GM21723 (cell line): ENCODE measurements at regions not wholly inside any gene's neighbourhood (a gene's known extent, or its start where the extent isn't known, plus 50 kb on each side); places are given as distances from the start of the nearest gene placed in this dataset.

ENCODE experiments used
- ATAC-seq: cut with Tn5 transposase; IDR thresholded peaks from one replicate; pipeline ENCODE4 v1.9.1; 2021; ENCODE audit warnings: mild to moderate bottlenecking, moderate library complexity; ENCODE audit not compliant: unreplicated experiment

DNA sequence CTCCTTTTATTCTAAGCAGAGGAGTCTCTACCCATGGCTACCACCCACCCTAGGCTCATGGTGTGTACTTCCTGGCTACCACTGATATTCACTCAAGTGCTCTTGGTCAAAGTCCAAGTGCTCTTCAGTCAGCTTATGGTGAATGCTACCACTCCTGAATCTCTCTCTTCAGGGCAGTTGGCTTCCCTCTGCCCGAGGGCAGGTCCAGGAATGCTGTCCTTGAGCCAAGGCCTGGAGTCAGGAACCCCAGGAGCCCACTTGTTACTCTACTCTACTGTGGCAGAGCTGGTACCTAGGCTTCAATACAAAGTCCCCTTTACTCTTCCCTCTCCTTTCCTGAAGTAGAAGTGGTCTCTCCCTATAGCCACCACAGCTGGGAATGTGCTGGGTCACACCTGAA, 226.0 kb downstream of the DIPK2A start:
- no peak for ATAC-seq

DNA sequence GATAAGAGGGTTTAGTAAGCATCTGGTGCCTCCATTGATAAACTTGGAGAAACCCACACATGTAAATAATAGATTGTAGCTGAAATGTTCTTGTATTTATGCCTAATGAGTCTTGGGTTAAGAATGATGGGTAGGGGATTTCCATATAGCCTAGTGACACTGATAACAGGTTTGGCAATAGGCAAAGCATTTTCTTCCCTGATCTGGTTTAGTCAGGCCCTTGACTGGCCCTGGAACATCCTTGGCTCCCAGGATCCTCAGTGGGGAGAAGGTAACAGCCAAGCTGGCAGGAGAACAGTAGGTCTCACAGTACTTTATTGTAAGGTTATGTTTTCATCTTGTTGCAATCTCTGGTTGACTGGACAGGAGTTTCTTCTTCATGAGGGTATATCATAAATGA, 228.4 kb downstream of the DIPK2A start:
- ATAC-seq = no peak

DNA sequence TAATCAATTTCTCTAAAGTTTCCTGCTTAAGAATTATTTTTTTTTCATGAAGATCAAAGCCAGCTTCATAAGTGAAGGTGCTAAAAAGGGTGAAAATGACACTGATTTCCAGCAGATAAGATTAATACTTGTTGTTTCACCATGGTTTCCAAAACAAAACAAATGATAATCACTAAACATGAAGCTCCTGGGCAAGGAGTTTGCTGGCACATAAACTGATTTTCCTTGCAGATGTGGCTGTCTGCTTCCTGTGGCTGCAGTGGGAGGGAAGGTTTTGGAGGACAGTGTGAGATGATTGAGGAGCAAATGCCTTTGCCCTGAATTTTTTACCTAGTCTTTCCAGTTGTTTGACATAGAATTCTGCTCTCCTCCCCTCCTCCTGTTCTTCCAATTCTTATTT, 228.8 kb downstream of the DIPK2A start:
- ATAC-seq = no peak

DNA sequence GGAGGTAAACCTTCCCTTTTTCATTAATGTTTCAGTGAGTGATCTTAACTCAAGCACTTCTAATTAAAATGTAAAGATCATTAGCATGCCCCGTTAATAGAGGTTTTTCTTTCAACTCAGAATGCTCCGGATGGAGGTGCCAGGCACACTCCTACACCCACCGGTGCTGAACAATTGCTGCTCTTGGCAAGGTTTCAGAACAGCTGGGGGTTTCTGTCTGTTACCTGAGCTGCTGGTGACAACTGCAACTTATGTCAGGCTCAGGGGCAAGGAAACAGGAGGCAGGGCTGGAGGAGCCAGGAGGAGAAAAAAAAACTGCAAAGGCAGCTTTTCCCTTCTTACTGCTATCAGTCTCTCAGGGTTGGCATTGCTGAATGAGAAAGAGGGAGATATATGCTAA, 250.1 kb downstream of the DIPK2A start:
- ATAC-seq = no peak

DNA sequence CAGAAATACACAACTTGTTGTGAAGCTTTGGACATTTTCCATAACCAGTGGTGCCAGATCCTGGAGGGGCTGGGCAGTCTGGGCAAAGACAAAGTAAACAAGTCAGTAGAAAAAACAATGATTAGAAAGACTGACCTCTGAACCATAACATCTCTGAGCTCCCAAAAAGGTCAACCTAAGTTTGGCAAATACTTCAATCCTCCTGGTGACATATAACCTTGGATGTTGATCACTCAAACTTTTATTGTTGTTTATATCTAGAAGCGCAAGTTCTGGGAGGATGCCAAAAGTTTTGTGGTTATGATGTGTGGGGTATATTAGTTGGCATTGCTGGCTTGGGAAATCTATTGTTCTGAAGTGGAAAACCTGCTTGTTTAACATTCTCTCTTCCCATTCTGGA, 257.7 kb downstream of the DIPK2A start:
- no peak for ATAC-seq

DNA sequence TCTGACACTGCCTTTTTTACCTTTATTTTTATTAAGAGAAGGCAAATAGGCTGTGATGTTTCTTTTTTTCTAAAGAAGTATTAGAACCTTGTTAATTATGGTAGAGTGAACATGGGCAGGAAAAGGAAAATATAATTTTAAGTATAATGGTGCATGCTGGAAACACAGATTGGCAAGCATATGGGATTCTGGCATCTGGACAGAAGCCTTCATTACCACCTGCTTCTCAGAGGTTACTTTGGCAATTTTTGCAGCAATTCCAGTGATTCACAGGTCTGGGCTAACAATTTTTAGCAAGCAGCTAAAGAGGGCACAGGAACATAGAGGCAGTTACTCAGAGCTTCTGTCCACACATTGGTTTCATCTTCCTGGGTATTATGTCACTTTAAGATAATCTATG, 258.3 kb downstream of the DIPK2A start:
- ATAC-seq = no peak

DNA sequence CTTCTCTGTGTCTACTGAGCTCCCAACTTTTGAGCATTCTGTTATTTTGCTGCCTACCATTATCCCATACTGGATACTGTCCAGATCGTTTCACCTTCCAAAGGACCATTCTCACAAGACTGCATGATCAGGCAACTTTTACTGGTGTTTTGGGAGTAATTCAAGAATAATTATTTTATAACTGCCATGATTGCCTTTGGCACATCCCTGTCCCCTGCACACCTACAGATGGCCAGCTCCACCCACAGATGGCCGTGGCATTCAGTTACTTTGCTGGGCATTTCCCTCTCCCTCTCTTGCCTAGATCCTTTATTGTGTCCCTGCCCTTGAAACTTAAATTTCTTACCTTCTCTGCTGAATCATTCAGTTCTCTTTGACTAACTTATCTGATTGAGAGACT, 263.9 kb downstream of the DIPK2A start:
- no peak for ATAC-seq

DNA sequence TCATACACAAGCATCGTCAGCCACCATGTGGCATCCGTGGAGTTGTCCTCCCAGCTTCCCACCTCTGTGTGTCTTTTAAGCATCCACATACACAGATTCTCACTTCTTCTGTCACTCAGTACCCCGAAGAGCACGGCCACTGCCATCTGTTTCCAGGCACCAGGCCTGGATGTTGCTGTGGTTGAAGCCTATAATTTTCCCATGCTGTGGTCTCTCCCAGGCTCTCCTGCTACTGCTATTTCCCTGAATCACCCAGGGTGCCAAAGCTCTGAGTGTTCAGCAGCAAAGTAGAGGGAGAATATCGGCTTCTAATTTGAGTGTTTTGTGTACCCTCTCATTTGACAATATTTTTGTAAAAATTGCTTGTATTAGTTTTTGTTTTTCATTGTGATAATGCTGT, 265.7 kb downstream of the DIPK2A start:
- ATAC-seq = no peak

DNA sequence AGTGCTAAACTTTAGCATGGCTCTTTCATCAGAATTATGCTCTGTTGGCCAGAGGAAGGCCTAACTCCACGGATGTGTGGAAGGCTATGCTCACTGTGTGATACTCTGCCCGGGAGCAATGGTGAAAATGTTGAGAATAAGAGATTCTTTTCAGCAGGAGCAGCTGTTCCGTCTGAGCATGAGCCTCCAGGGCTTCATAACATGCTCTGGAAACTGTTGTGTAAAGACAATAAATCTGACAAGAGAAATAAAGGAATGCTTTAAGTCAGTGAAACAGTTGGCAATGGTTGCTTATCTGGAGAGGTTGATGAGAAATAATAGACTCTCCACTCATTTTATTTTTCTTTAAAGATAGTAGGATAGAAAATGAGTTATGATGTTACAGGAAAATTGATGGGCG, 269.8 kb downstream of the DIPK2A start:
- no peak for ATAC-seq

DNA sequence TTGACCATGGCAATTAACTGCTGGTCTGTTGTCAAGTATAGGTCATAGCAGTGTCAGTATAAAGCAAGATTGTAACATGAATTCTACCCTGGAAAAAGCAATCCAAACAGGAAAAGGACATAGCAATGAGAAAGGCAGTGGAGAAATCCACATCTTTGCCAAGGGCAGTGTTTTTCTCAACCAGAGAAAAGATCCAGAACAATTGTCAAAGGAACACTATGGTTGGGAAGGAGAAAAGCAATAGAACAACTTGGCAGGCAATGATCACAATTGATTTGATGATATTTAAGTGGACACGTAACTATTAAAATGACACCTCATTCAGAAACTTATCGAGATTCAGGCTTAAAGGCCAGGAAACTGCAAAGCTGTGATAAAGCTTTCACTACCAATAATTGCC, 271.1 kb downstream of the DIPK2A start:
- ATAC-seq = no peak

DNA sequence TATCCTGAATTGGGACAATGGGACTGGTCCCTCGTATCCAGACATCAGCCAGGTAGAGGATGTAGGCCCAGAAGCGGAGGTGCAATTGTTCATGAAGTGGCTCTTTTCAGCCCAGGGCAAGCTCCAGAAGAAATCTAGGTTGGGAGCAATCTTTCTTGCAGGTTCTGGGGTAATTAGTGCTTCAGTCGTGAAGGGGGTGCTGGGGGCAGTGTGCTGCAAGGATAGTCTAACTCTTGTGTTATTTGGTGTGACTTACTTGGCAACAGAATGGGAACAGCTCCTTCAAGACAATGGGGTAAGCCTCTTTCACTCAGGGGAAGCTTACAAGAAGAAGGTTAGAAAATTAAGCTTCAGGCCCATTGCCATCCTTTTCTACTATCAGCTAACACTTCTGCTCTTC, 273.0 kb downstream of the DIPK2A start:
- ATAC-seq = no peak

DNA sequence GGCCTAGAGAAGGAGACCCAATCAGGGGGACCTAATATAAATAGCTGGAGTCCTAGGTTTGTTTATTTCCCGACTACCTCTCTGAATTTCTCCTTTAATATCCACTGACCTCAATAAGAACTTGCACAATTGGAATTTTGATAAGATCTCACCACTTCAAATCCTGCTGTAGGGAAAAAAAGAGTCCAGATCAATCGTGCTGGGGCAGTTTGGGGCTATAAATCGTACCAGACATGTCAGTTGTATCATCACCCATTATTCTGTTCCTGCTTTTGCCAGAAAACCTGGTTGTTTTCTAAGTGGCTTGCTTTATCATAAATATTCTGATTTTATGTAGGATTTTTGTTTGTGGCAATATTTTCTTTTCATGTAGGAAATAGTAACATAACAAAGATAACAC, 281.3 kb downstream of the DIPK2A start:
- no peak for ATAC-seq

DNA sequence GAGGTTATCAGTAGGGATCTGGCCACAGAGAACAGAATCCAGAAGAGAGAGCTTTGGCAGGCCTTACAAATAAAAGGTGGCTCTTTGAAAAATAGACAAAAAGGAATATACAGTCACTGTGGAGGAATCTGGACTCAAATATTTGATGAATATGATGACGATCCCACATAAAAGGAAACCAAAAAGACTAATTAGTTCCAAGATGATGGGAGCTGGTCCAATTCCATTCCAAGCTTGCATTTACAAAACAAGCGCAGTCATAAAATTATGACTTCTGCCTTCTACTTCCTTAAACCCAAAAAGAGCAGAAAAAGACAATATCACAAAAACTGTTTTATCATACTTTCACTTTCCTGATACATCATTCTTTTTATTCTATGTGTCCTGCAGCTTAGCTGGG, 285.8 kb downstream of the DIPK2A start:
- ATAC-seq = no peak

DNA sequence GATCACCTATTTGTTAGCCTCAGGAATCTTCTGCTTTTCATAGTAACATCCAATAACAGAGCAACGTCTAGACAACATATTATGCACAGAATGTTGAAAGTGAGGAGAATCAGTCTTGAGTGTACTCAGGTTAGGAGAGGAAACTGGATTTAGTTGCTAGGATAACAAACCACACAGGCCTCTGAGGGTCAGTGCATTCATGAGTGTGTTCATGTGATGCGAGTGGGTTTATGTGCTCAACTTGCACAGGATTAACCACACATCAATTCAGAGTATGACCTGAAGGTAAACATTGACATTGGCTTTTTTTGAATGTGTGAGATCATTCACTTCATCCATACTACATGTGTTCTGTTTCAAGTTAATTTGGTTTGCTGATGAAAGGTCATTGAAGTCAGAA, 287.6 kb downstream of the DIPK2A start:
- ATAC-seq = no peak

DNA sequence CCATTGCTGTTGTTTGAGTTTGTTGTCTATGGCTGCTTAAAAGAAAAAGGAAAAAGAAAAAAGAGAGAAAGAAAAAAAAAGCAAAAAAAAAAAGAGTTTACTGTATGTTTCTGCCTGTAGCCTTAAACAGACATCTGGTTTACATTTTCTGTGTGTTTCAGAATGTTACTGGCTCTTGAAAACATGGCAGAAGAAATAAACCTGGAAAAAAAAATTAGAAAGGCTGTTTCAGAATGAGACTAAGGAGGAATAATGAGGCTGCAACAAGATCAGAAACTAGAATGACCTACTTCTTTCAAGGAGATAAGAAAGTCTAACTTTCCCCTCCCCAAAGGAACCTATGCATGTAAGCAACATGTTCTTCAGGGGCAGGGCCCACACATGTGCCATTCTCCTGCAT, 292.1 kb downstream of the DIPK2A start:
- no peak for ATAC-seq

DNA sequence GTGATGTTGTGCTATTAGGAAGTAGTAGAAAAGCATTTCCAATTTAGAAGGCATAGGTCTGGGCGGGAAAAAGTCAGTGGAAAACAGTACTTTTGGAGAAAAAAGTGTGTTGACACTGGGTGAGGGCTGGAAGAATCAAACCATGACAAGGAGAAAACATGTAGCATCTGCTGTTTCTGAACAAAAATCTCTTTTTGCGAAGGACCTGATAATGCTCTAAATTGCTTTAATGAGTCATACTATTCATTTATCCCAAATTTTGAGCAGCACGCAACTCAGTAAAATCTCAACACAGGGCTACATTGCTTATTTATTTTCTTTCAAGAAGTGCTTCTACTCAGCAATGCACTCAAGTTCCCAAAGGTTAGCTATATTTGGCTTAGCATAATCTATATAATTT, 292.7 kb downstream of the DIPK2A start:
- no peak for ATAC-seq

DNA sequence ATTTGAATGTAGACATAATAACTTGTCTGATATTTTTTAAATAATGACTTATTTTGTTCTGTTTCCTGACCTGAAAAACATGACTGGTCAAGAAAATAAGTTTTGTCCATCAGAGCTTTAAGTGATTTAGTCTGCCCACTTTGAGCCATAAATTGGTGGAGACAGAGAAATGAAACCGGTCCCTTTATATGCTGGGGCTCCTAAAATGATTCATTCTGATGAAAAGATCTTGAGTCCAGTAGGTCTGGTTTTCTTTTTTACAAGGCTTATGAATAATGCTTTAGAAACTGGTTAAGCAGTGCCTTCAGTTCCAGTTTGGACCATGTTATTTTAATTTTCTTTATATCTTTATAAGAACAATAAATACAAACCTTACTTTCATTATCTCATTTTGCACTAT, 293.2 kb downstream of the DIPK2A start:
- ATAC-seq = no peak

DNA sequence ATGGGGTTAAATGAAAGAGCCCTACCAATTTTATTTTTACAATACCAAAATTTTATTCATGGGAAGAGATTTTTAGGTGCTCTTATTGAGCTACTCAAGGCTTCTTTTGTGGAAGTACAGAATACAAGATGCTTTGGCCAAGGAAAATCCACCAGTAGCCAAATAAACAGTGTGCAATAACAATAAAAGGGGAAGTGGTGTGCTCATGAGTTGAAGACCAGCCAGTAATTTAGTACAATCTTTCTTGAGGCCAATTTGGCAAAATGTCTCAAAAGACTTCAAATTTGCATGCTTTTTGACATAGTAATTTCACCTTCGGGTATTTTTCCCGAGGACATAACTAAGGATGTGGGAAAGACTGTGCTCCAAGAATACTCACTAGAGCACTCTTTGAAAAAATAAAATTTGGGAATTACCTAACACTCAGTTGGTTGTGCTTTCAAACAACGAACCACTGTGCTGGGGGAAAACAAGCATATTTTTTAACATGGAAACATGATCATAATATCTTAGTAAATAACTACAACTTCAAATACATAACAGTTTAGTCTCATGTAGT, 294.0 kb downstream of the DIPK2A start:
- no peak for ATAC-seq

DNA sequence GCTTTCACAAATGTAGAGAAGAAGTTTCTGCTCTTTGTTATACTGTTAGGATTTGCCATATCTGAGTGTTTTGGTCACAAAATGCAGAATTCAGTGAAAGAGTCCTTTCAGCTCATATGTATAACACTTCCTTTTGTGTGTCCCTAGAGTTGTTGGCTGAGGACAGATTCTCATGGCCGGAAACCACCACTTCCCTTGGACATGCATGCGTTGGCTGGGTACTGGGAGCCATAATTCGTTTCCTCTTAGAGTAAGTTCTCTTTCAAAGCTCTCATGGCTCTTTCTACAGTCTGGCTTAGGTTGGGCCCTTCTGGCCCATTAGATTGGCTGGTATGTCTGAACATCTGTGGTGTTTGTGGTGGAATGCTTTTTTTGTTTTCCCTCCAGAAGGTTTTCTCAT, 298.5 kb downstream of the DIPK2A start:
- ATAC-seq = no peak

DNA sequence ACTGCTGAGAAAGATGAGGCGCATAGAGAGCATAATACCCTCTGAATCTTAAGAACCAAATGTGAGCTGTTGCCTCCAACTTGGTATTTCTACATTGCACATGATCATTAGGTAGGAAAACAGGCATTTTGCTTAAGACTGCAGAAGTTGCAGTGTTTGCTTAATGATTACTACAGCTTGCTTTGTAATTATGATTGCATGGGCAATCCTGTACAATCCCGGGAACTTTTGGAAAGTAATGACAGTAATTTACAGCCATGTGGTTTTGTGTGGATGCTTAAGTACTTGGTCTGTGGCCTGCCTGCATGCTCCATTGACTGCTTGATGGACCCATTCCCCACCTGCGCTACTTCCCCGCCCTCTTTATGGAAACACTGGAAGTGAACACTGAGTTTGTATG, 301.1 kb downstream of the DIPK2A start:
- ATAC-seq = no peak

DNA sequence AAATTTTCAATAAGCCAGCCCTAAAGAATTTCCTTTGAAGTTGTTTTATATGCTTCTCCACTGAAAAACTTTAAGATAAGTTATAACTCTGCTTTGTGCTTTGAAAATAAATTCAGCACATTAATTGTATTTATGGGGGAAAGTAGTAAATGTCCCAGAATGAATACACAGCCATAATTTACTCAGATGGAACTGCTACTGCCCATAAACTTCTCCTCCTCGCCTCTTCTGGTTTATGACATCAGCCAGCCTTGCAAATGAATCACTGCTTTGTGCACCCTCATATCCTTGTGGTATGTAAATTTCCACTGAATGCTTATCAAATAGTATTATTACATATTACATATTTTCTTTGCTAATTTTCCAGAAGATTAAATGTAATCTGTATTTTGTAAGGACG, 302.0 kb downstream of the DIPK2A start:
- no peak for ATAC-seq

DNA sequence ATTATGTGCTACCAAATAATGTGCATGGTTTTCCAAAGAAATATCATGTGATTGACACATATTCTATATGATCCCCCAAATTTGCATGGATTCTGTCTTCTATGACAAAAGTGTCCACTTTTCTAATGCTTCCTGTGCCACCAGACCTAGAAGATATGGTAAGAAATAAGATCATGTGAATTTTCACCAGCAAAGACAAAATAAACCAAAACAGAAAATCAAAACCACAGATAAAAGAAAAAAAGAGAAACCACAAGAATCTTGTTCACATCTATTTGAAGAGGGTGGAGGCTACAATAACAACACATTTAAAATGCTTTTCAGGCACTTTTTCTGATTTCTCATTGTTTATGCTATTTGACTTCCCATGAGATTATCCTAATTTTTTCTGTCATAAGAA, 303.4 kb downstream of the DIPK2A start:
- peak; percentile 64 for ATAC-seq

DNA sequence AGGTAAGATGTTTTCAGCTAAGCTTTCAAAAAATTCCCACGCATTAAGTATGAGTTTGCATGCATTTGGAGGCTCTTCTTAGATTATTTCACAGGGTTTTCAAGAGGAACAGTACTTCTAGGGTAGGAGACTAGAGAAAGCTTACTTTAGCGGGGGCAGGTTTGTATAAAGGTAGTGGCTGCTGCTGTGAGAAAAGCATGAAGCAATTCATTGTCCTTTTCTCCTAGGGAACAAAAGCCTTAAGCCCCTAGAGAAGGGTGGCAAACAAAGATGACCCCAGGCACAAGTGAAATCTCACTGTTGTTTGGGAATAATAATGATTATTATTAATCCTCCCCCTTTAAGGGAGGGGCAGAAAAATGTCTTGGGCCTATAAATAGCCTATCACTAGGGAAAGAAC, 310.7 kb downstream of the DIPK2A start:
- no peak for ATAC-seq
